ENCODE measurements at regions not wholly inside any gene's neighbourhood (a gene's known extent, or its start where the extent isn't known, plus 50 kb on each side); places are given as distances from the start of the nearest gene placed in this dataset.
A peak's percentile ranks its signal among the peaks of the same experiment; 100 is the strongest.
"Not testable (repeated sequence)": the region's sequence is repeated elsewhere in the genome, so short reads cannot be mapped to it uniquely, and the experiment has no call there.

DNA sequence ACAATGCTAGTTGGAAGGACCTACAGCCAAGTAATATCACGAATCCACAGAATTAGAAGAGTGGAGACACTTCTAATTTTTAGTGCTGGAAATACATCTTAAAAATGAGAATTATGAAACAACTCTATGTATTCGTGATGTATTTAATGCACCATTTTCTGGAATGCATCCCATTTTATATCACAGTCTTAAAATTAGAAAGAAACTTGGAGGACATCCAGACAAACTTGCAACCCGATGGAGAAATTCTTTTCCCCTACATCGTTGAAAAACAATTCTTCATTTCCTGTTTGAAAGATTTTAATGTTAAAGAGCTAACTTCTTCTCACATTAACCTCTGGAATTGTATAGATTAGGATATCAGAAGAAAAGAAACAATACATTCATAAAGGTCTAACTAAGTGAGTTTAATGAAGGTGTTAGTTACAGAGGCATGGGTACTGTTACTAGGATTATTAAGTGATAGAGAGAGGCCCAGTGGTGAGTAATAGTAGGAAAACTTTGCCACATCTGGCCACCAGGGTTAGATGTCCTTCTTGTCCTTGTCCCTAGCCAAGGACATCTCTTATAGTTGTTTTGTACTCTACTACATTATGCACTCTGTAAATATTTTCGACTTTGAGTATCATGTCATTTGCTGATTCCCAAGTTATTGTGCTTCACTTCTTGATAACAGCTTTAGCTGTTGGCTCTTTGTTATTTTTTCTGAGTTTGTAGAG is 502.4 kb upstream of the PTCHD4 start:
- no peak overlapping the region for H3K4me3 ChIP-seq (ENCODE audit: low read depth, low read length)
- no peak for TF ChIP-seq CTCF (IDR thresholded peaks at IDR 0.05; ENCODE audit: insufficient read depth, low read depth, low read length)
- no peak for DNase-seq (ENCODE audit: low read depth)

DNA sequence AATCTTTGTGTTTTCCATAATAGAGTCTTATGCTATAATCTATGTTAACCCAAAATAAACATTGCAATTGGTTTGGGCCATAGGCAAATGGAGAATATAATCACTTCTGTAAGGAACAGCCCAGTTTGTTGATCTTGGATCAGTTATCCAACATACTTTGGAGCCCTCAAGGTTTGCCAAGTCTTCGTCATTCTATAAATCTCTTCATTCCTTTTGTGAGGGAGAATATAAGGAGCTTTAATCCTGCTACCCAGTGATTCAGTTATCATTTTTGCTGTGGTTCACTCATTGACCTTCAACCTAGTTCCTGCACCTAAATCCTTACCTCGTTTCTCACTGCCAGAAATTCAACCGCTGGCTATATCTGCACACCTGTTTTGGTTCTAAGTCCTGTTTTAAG is 500.3 kb upstream of the PTCHD4 start:
- no peak overlapping the region for H3K4me3 ChIP-seq (ENCODE audit: low read depth, low read length)
- DNase-seq (ENCODE audit: low read depth): no peak
- TF ChIP-seq CTCF (IDR thresholded peaks at IDR 0.05; ENCODE audit: insufficient read depth, low read depth, low read length): no peak

DNA sequence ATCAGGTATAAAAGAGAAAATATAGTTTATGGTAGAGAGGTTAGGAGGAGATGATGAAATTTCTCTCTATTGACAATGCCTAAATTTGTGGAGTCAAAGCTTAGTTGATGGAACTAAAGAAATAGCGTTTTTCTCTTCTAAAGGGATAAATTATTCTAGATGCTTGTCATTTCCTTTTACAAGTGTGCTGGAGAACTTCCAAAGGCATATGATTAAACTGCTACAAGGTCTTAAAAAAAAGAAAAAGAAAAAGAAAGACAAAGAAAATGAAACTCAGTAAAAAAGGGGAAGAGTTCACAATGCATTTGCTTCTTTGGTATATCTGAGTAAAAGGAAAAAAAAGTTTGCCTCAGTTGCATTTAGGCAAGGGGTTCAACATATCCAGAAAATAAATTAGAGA is 499.8 kb upstream of the PTCHD4 start:
- no peak overlapping the region for H3K4me3 ChIP-seq (ENCODE audit: low read depth, low read length)
- DNase-seq (ENCODE audit: low read depth): no peak
- no peak for TF ChIP-seq CTCF (IDR thresholded peaks at IDR 0.05; ENCODE audit: insufficient read depth, low read depth, low read length)

DNA sequence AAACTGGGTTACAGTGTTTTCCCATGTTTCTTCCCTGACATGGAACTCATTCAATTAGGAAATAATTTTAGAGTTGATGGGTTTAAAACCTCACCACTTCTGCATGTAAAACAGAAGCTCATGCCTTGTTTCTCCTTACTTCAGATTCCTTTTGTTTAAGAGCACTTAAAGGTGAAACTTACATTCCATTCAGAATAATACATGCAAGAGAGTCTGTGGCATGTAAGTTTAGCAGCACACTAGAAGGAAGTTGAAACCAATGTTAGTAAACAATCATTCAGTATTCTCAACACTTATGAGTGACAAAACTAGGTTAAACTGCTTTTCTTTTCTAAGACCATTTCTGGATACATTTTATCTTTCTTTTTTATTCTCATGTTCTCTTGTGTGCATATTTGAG is 495.6 kb upstream of the PTCHD4 start:
- no peak overlapping the region for H3K4me3 ChIP-seq (ENCODE audit: low read depth, low read length)
- TF ChIP-seq CTCF (IDR thresholded peaks at IDR 0.05; ENCODE audit: insufficient read depth, low read depth, low read length): no peak
- DNase-seq (ENCODE audit: low read depth): no peak

DNA sequence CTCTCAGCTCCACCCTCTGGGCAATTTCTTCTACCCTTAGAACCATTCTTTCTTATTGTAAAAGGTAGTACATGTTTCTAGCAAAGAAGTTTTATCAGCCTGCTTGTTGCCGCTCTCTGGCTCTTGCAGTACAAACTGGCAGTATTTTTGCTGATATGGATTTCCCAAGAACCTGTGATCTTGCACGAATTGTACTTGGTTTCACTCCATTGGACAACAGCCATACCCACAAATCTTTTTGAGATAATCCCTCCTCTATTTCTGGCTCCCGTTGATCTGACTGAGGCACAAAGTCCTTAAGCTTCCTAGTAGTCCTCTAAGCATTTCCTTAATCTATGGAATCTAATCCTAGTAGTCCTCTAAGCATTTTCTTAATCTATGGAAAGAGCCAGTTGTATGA is 487.0 kb upstream of the PTCHD4 start:
- no peak for TF ChIP-seq CTCF (IDR thresholded peaks at IDR 0.05; ENCODE audit: insufficient read depth, low read depth, low read length)
- no peak overlapping the region for H3K4me3 ChIP-seq (ENCODE audit: low read depth, low read length)
- DNase-seq (ENCODE audit: low read depth): peak; percentile 64

GRCh38 chr6:48596830-48597229 is 485.8 kb upstream of the PTCHD4 start:
- DNase-seq (ENCODE audit: low read depth): no peak
- no peak overlapping the region for H3K4me3 ChIP-seq (ENCODE audit: low read depth, low read length)
- TF ChIP-seq CTCF (IDR thresholded peaks at IDR 0.05; ENCODE audit: insufficient read depth, low read depth, low read length): no peak

- H3K4me3 ChIP-seq (ENCODE audit: low read depth, low read length); DNase-seq (ENCODE audit: low read depth): not testable (repeated sequence)
Measured at GRCh38 chr6:48591158-48591557, 480.2 kb upstream of the PTCHD4 start.

All from fibroblast of villous mesenchyme (primary cell).